DMS114 treated with DMSO at 0.1 percent for 48 hours (cell line): ENCODE measurements at regions not wholly inside any gene's neighbourhood (a gene's known extent, or its start where the extent isn't known, plus 50 kb on each side); places are given as distances from the start of the nearest gene placed in this dataset.

ENCODE experiments used
- DNase-seq: peaks from one replicate; lab custom pipeline; 2025; ENCODE audit not compliant: unreplicated experiment; lab: John Stamatoyannopoulos, UW

DNA sequence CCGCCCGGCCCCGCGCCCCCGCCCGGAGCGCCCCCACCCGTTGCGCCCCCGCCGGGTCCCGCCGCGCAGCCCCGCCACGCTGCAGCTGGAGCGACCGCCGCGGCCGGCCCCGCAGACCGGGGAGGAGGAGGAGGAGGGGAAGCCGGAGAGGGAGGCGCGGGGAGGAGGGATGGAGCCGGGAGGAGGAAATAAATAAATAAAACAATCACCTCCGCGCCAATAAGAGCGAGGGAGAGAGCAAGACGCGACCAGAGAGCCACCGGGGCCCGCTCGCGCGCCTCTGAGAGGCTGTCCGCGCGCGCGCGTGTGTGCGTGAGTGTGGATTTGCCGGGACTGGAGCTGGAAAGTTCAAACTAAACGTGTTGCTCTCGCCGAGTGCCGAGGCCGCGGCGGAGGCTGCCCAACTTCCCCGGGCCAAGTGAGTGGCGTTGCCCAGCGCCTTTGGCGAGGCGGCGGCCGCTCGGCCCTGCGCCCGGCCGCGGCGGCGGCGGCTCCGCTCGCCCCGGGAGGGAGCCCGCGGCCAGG lies 2184.4 kb upstream of the TENM3 start:
- no peak for DNase-seq

DNA sequence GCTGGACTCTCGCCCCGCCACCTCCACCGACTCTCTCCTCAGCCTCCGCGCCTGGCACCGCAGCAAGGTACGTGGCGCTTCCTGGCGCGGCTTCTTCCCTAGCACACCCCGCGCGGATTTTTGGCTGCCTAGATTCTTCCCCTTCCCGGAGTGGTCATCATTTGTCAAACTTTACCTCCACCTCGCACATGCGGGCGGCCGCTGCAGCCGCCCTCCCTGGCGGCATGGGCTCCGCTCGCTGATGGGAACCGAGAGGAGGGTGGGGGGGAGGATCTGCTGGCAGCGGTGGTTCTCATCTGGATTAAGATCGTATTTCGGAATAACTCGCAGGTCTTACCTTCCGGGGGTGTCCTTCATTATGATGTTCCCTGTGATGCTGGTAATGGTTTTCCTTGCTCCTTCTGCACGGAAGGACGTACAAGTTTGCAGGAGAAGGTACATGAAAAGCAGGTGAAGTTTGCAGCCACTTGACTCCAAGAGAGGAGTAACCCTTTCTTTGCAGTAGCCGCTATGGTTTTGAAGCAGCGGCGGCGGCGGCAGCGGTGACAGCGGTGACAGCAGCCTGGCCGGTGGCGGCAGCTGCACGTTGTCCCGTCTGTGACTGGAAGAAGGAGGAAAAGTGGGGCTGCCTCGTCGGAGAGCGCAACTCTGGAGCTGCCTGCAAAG lies 2183.9 kb upstream of the TENM3 start:
- no peak for DNase-seq

DNA sequence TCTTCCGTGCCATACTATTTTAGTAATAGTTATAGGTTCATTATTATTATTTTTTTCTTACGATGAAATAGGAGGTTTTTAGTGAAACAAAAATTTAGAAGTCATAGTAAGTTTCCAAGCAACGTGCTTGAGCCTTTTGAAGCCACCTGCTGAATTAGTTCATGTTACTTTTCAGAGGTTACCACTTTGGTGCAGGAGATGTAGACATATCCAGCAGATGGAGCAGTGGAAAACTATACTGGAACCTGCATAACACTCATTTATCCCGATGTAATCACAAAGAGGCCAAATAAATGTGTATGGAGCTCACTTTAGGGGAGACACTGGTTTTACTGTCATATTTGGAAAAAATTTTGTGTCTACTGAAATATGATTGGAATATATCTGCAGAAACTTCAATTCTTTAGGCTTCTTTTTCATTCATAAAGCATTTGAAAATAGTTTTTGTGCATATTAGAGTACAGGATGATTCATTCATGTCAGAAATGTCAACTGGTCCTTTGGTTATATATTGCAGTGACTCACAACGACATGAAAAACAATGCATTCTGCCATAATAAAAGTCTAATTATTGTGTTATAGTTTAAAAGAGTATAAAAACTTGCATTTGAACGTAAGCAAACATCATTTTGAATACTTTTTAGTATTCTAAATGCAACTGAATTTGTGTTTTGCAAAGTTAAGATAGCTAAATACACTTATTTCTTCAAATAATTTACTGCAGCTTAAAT lies 2182.9 kb upstream of the TENM3 start:
- no peak for DNase-seq

DNA sequence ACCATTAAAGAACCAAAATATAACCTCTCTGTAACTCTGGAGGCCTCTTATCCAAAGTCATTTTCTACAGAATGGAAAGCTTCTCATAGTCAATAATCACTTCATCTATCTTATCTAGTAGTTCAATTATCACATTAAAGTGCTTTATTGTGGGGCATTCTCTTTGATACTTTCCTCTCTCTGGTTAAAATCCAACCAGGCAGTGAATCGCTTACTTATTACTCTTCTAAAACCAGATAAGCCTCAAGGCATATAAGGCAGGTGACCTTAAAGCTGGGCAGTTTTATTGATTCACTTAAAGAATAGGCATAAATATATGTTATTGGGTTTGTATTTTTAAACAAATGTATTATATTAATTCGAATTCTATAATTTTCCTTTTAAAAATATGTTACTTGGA lies 2162.1 kb upstream of the TENM3 start:
- DNase-seq = no peak

DNA sequence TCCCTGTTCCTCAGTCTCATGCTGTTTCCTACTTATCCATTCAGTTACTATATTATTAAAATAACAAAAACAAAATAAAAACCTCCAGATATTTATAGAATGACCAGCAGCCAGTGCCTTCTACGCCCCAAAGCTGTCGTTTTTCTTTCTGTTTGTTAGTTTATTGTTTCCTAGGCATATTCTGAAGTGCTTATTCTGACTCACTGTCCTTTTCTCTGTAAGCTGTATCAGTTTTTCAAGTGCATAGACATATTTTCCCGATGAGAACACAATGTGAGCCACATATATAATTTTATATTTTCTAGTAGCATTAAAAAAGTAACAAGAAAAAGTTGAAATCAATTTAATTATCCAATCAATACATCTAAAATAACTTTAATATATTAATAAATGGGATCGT lies 2158.6 kb upstream of the TENM3 start:
- DNase-seq = no peak

DNA sequence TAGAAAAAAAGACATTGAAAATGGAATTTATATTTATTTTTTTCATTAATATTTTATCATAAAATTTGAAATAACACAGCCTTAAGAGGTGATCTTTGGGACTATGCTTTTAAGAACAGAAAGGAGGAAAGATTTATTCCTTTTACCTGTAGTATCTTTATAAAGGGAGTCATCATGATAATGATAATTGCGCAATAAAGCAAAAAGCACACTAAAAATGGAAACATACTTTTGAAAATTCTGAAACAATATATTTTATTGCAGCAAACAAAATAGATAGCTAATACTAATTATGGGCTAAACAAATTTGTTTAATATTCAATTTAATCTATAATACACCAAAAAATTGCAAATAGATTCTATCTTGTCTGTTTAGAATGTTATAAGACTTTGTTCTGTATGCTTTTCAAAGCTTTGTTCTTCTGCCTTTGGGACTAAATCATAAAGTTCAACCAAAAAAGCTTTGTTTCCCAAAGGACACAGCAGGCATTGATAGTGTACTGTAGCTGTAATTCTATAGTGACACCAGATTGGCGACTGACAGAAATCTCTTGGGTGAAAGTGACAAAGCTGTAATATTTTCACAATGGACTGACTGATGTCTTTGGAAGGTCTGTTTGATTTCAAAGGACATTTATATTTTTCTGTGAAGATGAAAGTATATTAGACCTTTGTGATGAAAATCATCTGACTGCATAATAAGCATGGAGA lies 2156.6 kb upstream of the TENM3 start:
- no peak for DNase-seq

DNA sequence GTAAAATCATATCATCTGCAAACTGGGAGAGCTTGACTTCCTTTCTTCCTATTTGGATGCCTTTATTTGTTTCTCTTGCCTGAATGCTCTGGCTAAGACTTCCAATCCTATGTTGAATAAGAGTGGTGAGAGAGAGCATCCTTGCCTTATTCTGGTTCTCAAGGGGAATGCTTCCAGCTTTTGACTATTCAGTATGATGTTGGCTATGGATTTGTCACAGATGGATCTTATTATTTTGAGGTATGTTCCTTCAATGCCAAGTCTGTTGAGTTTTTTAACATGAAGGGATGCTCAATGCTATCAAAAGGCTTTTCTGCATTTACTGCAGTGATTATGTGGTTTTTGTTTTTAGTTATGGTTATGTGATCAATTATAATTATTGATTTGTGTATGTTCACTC lies 2144.6 kb upstream of the TENM3 start:
- DNase-seq = no peak

DNA sequence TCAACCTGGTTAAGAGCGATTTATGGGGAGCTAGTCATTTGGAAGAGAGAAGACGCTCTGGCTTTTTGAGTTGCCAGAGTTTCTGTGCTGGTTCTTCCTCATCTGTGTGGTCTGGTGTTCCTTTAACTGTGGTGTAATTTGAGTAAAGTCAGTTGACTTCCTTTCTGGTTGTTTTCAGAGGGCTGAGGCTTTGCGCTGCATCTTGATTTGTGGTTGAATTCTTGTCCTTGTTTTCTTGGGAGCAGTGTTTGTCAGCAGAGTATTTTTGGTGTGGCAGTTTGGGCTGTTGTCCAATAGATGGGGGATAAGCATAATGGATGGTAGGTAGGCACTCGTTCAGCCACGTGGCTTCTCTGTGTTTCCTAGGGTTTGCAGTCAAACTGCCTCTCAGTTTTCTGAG lies 2143.2 kb upstream of the TENM3 start:
- no peak for DNase-seq

DNA sequence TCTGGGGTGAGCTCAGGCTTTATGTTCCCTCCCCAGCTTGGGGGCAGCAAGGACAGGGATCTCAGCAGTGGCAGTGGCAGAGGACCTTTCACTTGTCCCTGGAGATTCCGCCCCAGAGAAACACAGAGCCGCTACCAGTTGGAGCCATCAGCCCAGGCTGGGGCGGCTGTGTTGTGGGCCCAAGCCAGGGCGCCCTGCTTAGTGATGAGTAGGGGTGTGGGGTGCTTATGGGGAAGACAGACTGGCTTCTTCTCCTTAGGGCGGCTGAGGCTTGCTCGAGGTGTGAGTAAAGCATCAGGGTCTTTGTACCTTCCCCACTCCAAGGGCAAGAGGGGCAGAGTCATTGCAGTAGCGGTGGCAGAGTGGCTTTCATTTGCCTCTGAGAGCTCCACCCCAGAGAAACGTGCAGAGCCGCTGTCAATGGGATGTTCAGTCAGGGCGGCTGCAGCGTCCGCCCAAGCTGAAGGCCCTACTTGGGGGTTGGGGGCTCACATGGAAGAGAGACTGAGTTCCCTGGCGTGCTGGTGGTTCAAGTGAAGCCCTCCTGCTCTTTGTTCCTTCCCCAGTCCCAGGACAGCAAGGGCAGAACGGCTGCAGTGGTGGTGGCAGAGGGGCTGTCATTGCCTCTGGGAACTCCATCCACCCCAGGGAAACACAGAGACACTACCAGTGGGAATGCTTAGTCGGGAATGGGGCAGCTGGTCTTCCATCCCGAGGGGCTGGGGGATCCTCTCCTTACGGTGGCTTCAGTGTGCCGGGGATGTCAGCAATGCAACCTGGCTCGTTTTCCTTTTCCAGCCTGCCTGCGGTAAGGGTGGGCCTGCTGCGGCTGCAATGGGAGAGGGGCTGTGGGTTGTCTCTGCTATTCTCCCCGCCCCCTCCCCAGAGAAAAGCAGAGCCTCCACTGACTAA lies 2142.5 kb upstream of the TENM3 start:
- DNase-seq = no peak

DNA sequence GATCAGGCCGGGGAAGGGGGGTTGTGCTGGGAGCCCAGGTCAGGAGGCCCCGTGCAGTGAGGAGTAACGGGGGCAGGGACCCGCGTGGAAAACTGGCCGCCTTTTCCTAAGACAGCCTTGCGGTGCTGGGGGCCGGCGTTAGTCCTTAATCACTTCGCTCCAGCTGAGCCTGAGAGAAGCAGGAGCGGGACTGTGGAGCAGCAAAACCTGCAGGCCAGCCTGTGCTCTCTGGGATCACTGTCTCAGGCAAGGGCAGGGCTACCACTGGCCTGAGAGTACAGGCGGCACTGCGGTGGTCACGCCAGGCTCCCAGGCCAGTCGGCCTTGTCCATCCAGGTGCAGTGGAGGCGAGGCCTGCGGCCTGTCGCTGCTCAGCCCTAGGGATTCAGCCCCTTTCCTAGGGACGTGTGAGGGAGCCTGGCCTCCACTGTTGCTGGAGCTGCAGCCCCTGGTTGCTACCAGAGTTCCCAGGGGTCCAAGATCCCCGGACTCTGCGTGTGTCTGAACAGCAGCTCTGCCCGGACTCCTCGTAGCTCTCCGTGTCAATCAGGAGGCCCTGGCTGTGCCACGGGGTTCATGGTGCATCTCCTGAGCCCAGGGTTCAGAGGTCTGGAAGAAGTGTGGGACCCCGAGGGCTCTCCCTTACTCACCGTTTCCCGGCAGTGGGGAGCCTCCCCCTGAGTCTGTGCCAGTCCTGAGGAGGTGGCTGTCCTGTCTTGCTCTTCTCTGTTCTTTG lies 2141.7 kb upstream of the TENM3 start:
- DNase-seq = no peak

DNA sequence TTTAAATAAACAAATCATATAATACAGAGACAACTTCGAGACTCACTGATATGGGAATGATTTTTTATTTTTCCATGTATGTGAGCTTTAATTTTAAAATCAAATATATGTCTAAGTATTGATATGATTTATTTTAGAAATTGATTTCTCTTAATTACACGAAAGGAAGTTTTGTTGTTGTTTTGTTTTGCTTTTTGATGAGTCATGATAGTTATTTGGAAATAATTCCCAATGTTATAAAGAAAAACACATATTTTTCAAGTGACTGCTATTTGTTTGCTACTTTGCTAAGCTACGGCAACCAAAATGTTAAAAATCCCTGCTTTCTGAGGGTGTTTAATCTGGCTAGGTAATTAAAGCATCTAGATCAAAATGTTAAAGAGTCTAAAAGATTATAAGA lies 2139.4 kb upstream of the TENM3 start:
- no peak for DNase-seq

DNA sequence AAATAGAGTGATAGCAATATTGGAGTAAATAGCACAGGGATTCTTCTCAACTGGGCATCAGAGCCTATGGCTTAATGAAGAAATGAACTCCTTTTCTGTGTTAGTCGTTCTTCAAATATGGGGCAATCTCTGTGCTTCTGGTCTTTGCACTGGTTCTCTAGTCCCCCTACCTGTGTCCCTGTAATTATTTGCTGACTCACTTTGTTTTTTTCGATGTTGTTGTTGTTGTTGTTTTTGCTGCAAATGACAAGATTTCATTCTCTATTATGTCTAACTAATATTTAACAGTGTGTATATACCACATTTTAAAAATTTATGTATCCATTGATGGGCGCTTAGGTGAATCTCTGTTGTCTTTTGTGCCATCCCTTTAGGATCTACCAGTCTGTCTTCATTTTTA lies 2137.8 kb upstream of the TENM3 start:
- no peak for DNase-seq

DNA sequence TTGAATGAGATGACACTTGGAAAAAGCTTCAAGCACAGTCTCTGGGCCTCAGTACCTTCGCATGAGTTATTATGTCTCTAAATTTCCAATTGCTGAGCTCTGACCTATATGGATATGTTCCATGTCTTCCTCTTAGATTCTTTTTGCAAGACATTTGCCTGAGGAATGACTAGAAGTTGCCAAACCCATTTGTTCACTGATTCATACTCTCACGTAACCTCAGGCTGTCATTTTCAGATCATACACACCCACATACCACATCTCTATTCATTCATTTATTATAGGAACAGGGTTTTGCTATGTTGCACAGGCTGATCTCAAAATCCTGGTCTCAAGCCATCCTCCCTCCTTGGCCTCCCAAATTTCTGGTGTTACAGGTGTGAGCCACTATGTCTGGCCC lies 2137.1 kb upstream of the TENM3 start:
- DNase-seq = no peak

DNA sequence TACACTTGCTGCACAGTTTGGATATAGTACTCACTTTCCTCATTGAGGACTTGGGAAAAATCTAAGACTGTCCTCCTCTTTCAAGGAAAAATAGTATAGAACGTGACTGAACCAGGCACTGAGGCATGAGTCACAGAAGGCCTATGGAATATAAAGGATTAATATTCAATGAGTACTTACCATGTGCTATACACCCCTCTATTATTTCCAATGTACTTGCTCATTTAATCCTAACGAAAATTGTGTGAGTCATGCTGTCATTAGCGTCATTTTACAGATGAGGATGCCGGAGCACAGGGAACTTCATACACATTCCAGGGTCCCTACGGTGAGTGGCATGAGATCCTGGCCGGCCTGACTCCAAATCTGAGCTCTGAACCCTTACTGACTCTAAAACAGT lies 2136.2 kb upstream of the TENM3 start:
- DNase-seq = no peak

DNA sequence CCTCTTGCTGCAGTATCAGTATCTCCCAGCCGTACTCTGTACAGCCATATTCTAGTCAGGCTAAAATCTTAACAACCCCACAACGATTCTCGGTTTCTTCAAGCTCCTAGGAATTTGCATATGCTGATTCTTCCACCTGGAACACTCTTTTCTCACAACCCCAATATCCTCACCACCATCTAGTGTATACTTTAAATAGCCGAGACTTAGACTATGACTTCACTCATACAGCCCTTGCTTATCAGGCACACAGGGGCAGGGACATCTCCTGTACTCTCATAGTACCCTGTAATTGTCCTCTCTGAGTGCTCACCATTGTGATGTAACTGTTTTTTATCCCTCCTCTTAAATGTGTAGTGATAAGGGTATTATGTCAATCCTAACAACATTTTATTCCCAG lies 2126.4 kb upstream of the TENM3 start:
- DNase-seq = no peak

DNA sequence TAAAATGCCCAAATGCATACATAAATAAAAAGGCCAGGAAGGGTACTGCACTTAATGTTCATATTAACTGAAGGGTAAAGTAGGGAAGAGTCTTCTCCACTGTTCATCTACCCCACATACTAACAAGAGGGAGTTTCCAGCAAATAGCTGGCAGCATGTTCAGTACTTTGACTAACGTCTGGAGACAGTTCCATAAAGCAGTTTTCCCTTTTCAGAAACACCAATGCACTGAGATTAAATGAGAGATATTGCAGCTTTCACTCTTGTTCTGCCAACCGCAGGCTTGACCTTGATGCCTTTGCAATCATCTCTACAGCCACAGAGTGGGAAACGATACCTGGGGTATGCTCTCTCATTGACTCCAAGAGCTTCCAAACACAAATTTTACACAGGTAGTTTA lies 2123.1 kb upstream of the TENM3 start:
- no peak for DNase-seq

DNA sequence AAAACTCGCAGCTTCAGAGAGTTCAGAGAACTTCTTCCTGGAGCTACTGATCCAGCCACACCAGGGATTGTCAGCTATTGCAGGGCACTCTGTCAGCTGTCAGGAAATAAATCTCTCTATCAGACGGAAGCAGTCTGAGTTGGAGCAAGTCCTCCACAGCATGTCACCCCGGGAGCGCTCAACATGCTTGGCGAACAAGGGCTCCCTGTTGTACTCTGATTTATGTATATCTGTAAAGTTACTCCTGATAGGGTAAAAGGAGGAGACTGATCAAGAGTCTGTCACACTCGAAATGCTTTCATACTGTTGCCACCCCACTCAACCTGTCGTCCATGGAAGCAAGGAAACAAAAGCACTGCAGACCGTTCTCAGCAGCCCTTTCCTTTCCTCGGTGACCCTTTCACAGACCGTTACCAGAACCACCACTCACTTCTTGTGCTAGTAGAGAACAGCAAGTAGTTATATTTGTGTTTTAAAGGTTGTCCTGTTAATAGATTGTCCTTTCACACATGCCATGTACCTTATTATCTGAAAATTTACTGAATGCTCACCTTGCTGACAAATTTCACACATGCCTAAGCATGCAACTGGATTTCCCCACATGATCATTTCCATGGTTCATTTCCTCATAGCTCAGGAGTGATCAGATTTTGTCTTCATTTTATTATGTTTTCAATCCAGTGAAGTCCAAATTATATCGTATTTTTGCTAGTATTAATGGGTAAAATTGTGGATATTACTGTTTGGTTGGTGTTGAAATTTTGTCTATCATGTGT lies 2108.9 kb upstream of the TENM3 start:
- no peak for DNase-seq

DNA sequence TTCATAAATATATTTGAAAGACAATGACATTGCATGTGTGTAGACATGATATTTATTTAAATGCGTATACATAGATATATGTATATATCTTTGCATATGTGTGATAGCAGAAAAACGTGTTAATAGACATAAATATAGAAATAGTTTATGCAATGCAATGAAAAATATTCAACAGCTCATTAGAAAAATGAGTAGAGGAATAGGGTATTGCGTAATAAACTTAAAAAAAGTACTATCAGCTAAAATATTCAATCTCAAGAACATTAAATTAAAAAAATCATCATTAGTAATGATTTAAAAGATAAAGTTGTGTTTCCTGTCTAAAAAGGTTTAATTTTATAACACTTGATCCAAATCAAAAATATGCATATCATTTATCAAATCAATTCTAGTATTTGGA lies 2101.5 kb upstream of the TENM3 start:
- no peak for DNase-seq

DNA sequence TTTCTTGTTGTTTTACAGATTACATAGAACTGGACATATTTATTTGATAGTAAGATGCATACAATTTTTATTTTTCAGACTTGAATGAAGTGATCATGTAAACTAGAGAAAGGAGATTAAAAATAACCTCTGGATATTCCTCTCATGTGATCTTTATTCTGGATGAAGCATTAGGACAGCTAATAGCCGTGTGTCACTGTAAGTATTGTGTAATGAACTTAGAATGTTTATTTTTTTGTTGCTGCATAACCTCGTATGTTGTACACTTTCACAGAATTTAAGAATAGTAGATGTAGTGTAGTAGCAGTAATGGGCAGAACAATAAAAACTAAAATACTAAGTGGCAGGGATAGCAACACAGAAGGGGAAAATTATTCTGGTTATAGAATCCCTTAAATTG lies 2094.5 kb upstream of the TENM3 start:
- no peak for DNase-seq

DNA sequence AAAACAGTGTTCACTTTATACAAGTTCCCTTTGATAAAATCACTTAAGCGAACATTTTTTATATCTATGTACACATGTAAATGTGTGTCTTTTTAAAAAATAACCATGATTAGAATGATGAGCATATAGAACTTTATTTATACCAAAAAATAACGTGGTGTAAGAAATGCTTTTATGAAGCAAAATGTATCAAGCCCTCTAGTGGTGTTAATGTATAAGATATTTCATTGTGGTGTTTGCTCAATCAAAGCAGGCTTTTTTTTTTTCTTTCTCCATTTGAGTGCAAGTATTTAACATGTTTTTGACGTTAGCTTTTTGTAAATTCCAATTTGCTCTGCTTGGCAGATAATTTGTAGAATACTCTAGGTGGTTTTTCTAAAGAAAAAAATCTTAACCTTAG lies 2092.4 kb upstream of the TENM3 start:
- DNase-seq = peak; percentile 11
